Mesendoderm (in vitro differentiated cells): ENCODE measurements at regions not wholly inside any gene's neighbourhood (a gene's known extent, or its start where the extent isn't known, plus 50 kb on each side); places are given as distances from the start of the nearest gene placed in this dataset.
A peak's percentile ranks its signal among the peaks of the same experiment; 100 is the strongest.
"Not testable (repeated sequence)": the region's sequence is repeated elsewhere in the genome, so short reads cannot be mapped to it uniquely, and the experiment has no call there.

Experiments used
- DNase-seq: peaks from one replicate; pipeline ENCODE4 v3.0.0; 2013
- H2AK5ac ChIP-seq: 2 replicates; pipeline ENCODE4 v1.6.1; 2013; ENCODE audit warnings: low read length, inconsistent platforms
- H2BK120ac ChIP-seq: 2 replicates; pipeline ENCODE4 v1.6.1; 2013; ENCODE audit warnings: low read depth, mild to moderate bottlenecking, low read length, moderate library complexity, mixed read lengths
- H2BK15ac ChIP-seq: replicated peaks from 2 replicates; pipeline ENCODE4 v1.6.1; 2013; ENCODE audit warnings: low read depth, mild to moderate bottlenecking, moderate library complexity
- H2BK5ac ChIP-seq: 2 replicates; pipeline ENCODE4 v1.6.1; 2013; ENCODE audit warnings: low read length, inconsistent platforms
- H3K18ac ChIP-seq: 2 replicates; pipeline ENCODE4 v1.6.1; 2013; ENCODE audit warnings: mild to moderate bottlenecking, low read length, mixed read lengths
- H3K23ac ChIP-seq: one replicate; pipeline ENCODE4 v1.6.1; 2013; ENCODE audit warnings: low read length
- H3K27ac ChIP-seq: 2 replicates; pipeline ENCODE4 v1.5.1; 2013; ENCODE audit warnings: low read depth, mild to moderate bottlenecking, inconsistent platforms, low read length, moderate library complexity
- H3K27me3 ChIP-seq: 2 replicates; pipeline ENCODE4 v1.6.1; 2013; ENCODE audit warnings: low read length, control low read depth, mild to moderate bottlenecking, inconsistent platforms; ENCODE audit not compliant: insufficient read depth, poor library complexity
- H3K36me3 ChIP-seq: 2 replicates; pipeline ENCODE4 v1.6.1; 2013; ENCODE audit warnings: low read length, inconsistent platforms; ENCODE audit not compliant: control insufficient read depth, insufficient read depth
- H3K4ac ChIP-seq: one replicate; pipeline ENCODE4 v1.6.1; 2013; ENCODE audit warnings: low read depth, mild to moderate bottlenecking, low read length, moderate library complexity
- H3K4me1 ChIP-seq: 2 replicates; pipeline ENCODE4 v1.6.1; 2013; ENCODE audit warnings: low read depth, low read length, inconsistent platforms; ENCODE audit not compliant: control insufficient read depth
- H3K4me2 ChIP-seq: 2 replicates; pipeline ENCODE4 v1.6.1; 2013; ENCODE audit warnings: low read length
- H3K4me3 ChIP-seq: 2 replicates; pipeline ENCODE4 v1.5.1; 2013; ENCODE audit warnings: mild to moderate bottlenecking, low read length
- H3K56ac ChIP-seq: one replicate; pipeline ENCODE4 v1.6.1; 2013; ENCODE audit warnings: low read length
- H3K79me1 ChIP-seq: 2 replicates; pipeline ENCODE4 v1.6.1; 2013; ENCODE audit warnings: low read length, inconsistent platforms
- H3K79me2 ChIP-seq: 2 replicates; pipeline ENCODE4 v1.6.1; 2013; ENCODE audit warnings: mild to moderate bottlenecking, low read length; ENCODE audit not compliant: control insufficient read depth, insufficient read depth
- H3K9ac ChIP-seq: 2 replicates; pipeline ENCODE4 v1.6.1; 2013; ENCODE audit warnings: low read length, inconsistent platforms
- H4K5ac ChIP-seq: one replicate; pipeline ENCODE4 v1.6.1; 2013; ENCODE audit warnings: low read length
- H4K8ac ChIP-seq: one replicate; pipeline ENCODE4 v1.6.1; 2013; ENCODE audit warnings: low read depth, mild to moderate bottlenecking, control low read depth, low read length, moderate library complexity
- WGBS: extraction: QIAGEN DNeasy Blood & Tissue Kit; methylation state at CpG from one replicate; pipeline ENCODE4 v1.1.7; 2013; ENCODE audit warnings: low lambda C conversion rate, missing lambda C conversion rate; ENCODE audit not compliant: insufficient coverage; ENCODE audit errors: extremely low coverage; 5-methylcytosine and 5-hydroxymethylcytosine counted together

DNA sequence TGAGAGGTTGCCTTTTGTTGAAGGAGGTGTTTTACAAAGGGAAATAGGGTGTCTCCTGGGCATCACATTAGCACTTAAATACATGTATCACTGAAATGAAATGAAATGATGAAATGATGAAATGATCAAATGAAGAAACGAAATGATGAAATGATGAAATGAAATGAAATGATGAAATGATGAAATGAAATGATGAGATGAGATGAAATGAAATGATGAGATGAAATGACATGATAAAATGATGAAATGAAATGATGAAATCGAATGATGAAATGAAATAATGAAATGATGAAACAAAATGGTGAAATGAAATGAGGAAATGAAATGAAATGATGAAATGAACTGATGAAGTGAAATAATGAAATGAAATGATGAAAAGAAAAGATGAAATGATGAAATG is 137.6 kb upstream of the ERV3-1 start:
- not testable (repeated sequence) for H3K23ac ChIP-seq, H3K4me1 ChIP-seq, DNase-seq, H3K79me2 ChIP-seq, H3K36me3 ChIP-seq, H3K79me1 ChIP-seq, H3K27ac ChIP-seq, H3K4me2 ChIP-seq, H3K18ac ChIP-seq, H2BK15ac ChIP-seq, H2BK5ac ChIP-seq, H2BK120ac ChIP-seq, H3K27me3 ChIP-seq, H3K4me3 ChIP-seq, H3K56ac ChIP-seq, H3K9ac ChIP-seq, H3K4ac ChIP-seq, H4K8ac ChIP-seq, H2AK5ac ChIP-seq, H4K5ac ChIP-seq
- 100% methylated on average over 2 of the region's 2 CpGs for WGBS

DNA sequence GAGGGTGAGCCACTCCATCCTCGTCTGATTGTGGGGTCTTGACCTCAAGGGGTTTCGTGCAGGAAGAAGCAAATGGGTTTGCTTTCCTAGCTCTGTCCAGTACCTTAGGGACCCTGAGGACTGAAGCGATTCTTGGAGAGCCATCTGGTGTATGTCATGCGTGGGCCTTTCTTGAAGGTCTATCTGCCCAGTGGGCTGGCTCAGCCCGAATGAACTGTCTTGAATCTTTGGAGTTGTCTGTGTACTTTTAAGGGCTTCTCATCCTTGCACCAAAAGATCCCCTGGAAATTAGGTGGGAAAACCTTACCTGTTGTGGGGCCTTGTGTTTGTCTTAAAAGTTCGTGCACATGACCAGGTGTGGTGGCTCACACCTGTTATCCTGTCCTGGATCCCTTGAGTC is 135.4 kb upstream of the ERV3-1 start:
- H3K27ac ChIP-seq, H3K4me1 ChIP-seq, H4K8ac ChIP-seq, H3K23ac ChIP-seq, H3K4me3 ChIP-seq, DNase-seq, H3K27me3 ChIP-seq, H3K79me2 ChIP-seq, H3K4ac ChIP-seq, H3K79me1 ChIP-seq, H2AK5ac ChIP-seq, H2BK15ac ChIP-seq, H4K5ac ChIP-seq, H2BK120ac ChIP-seq, H3K4me2 ChIP-seq, H3K56ac ChIP-seq, H3K9ac ChIP-seq, H2BK5ac ChIP-seq, H3K18ac ChIP-seq, H3K36me3 ChIP-seq: not testable (repeated sequence)
- WGBS: no CpG with 5 or more reads among the region's 6 CpGs

DNA sequence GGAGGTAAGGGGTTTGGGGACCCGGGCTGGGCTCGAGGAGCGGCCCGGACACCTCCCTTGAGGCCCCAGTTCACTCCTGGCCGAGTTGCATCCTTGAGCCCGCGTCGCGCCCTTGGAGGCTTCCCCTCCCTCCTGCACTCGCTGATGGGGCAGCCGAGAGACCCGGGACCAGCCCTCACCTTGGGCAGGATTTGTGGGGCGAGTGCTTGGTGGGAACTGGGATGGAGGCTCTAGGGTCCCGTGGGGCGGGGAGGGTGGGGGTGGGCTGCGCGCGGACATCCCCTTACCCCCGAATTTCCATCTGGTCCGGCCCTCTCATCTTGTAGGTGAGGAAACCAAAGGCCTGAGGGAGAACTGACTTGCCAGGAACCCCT is 134.9 kb upstream of the ERV3-1 start:
- not testable (repeated sequence) for H3K4me1 ChIP-seq, H2BK5ac ChIP-seq, H4K5ac ChIP-seq, H3K18ac ChIP-seq, H2BK120ac ChIP-seq, H3K4me2 ChIP-seq, H3K4me3 ChIP-seq, H4K8ac ChIP-seq, H3K79me1 ChIP-seq, H2BK15ac ChIP-seq, H3K9ac ChIP-seq, H2AK5ac ChIP-seq, H3K56ac ChIP-seq, H3K27me3 ChIP-seq, H3K36me3 ChIP-seq, H3K27ac ChIP-seq, H3K23ac ChIP-seq, H3K4ac ChIP-seq, H3K79me2 ChIP-seq
- no CpG with 5 or more reads among the region's 20 CpGs for WGBS
- peak; percentile 10 for DNase-seq

DNA sequence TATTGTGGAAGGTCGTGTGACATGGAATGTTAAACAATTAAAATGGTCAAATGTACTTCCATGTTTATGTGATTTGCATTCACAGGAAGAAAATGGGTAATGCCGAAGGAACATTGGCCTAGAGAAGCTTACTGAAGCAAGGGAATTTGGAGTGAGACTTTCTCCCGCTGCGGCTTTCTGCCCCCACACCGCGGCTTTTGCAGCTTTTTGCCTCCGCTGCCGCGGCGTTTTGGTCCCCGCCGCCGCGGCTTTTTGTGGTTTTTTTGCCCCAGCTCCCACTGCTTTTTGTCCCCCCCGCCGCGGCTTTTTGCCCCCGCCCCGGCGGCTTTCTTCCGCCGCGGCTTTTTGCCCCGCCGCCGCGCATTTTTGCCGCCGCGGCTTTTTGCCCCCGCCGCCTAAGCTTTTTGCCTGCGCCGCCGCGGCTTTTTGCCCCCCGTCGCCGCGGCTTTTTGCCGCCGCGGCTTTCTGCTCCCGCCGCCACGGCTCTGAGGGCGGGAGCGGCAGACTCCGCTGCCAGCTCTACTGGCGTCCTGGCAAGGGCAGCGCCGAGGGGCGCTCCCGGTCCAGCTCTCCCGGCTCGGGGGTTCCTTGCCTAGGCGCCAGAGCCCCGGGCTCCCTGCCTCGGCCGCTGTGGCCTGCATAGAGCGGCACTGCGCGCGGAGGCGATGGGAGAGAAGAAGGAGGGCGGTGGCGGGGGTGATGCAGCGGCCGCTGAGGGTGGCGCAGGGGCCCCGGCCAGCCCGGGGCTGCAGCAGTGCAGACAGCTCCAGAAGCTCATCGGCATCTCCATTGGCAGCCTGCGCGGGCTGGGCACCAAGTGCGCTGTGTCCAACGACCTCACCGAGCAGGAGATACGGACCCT is 134.3 kb upstream of the ERV3-1 start:
- no CpG with 5 or more reads among the region's 79 CpGs for WGBS
- not testable (repeated sequence) for H3K9ac ChIP-seq, DNase-seq, H3K27ac ChIP-seq, H3K79me1 ChIP-seq, H3K23ac ChIP-seq, H3K56ac ChIP-seq, H4K5ac ChIP-seq, H3K4me2 ChIP-seq, H4K8ac ChIP-seq, H3K4me1 ChIP-seq, H2BK5ac ChIP-seq, H3K4me3 ChIP-seq, H3K27me3 ChIP-seq, H2BK120ac ChIP-seq, H3K36me3 ChIP-seq, H3K4ac ChIP-seq, H2BK15ac ChIP-seq, H3K18ac ChIP-seq, H2AK5ac ChIP-seq, H3K79me2 ChIP-seq

DNA sequence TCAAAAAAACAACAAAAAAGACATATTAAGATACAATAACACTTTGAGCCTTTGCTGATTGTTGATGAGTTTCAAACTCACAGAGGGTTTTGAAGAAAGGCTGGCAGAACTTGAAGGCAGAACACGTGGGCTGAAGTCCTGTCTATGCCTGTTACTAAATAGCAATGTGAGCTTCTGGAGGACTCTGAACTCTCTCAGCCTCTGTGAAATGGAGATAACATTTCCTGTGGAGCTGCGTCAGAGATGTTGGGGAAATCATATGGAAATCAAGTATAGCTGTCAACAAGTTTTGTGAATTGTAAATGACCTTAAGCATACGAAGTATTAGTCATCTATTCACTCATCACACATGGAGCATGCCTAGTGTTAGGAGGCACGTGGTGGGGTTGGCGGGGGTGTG is 130.4 kb upstream of the ERV3-1 start:
- H3K4me2 ChIP-seq, H3K36me3 ChIP-seq, DNase-seq, H2AK5ac ChIP-seq, H3K4me3 ChIP-seq, H2BK15ac ChIP-seq, H3K4me1 ChIP-seq, H3K79me2 ChIP-seq, H4K8ac ChIP-seq, H2BK120ac ChIP-seq, H3K79me1 ChIP-seq, H3K27me3 ChIP-seq, H3K9ac ChIP-seq, H3K23ac ChIP-seq, H3K56ac ChIP-seq, H3K18ac ChIP-seq, H2BK5ac ChIP-seq, H3K27ac ChIP-seq, H4K5ac ChIP-seq, H3K4ac ChIP-seq: not testable (repeated sequence)
- WGBS: no CpG with 5 or more reads among the region's 5 CpGs

DNA sequence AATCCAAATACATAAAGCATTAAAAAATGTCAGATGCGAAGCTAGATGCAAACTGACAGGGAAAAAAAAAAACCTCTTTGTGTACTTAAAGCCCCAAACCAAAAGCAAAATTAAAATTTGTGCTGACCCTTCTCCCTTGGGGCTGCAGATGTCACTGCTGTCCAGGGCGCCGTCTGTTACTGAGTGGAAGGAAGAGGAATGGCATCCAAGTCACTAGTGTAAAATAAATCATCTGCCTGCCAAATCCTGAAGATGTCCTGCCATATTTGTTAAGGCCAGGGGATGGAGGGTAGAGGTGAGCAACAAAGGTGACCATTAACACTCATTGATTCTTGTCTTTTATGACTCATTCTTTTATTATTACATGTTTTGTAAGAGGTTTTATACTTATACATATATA is 126.6 kb upstream of the ERV3-1 start:
- H2BK15ac ChIP-seq, H3K9ac ChIP-seq, H3K23ac ChIP-seq, H4K5ac ChIP-seq, H3K79me2 ChIP-seq, H3K4me3 ChIP-seq, H2BK5ac ChIP-seq, H3K18ac ChIP-seq, H3K4ac ChIP-seq, DNase-seq, H3K27me3 ChIP-seq, H2AK5ac ChIP-seq, H3K4me1 ChIP-seq, H3K27ac ChIP-seq, H3K36me3 ChIP-seq, H2BK120ac ChIP-seq, H3K79me1 ChIP-seq, H4K8ac ChIP-seq, H3K4me2 ChIP-seq, H3K56ac ChIP-seq: not testable (repeated sequence)
- no CpG with 5 or more reads among the region's 3 CpGs for WGBS
